ENCODE measurements at regions not wholly inside any gene's neighbourhood (a gene's known extent, or its start where the extent isn't known, plus 50 kb on each side); places are given as distances from the start of the nearest gene placed in this dataset.
"Not testable (repeated sequence)": the region's sequence is repeated elsewhere in the genome, so short reads cannot be mapped to it uniquely, and the experiment has no call there.

DNA sequence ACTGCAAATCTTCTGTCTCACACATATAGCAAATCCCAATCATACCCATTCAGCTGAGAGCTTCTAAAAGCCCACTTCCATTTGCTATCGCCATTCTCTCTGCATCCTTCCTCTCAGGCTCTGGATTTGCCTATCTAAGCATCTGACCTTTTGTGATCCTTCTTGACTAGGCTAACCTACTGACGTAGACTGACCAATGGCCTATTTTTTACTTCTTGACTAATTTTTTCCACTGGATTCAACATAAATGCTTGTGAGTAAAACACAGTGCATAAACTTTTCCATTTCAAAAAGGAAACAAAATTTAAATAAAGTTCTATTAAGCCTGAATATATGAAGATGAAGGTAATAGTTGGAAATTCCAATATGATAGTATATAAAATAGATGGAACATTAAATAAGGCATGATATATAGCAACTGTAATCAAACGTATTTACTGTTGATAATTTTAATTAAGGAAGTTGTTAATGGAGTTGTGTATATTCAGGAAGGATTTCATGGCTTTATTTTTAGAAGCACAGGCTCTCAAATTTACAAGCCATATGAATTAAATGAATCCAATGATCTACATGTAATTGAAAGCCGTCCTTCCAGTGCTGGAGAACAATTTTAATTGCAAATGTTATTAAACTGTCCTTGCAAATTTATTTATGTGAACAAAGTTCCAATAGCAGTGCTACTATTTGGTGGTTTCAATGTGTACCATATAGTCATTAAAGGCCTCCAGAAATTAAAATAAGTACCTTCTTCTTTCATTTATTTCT, 918.4 kb downstream of the SORCS3 start:
- WGBS: 74% methylated on average over 4 of the region's 4 CpGs
- Histone ChIP-seq H3K36me3 (no peaks in the 10 kb centered on the region), H3K4me3 (no peak overlapping the region), H3K9me3 (no peaks in the 10 kb centered on the region), H3K27ac (no peak overlapping the region), H3K4me1 (no peaks in the 10 kb centered on the region), H3K27me3 (no peaks in the 10 kb centered on the region)
- DNase-seq (ENCODE audit: low spot score in 2 of 2): no peak
- TF ChIP-seq, protein P1, sequence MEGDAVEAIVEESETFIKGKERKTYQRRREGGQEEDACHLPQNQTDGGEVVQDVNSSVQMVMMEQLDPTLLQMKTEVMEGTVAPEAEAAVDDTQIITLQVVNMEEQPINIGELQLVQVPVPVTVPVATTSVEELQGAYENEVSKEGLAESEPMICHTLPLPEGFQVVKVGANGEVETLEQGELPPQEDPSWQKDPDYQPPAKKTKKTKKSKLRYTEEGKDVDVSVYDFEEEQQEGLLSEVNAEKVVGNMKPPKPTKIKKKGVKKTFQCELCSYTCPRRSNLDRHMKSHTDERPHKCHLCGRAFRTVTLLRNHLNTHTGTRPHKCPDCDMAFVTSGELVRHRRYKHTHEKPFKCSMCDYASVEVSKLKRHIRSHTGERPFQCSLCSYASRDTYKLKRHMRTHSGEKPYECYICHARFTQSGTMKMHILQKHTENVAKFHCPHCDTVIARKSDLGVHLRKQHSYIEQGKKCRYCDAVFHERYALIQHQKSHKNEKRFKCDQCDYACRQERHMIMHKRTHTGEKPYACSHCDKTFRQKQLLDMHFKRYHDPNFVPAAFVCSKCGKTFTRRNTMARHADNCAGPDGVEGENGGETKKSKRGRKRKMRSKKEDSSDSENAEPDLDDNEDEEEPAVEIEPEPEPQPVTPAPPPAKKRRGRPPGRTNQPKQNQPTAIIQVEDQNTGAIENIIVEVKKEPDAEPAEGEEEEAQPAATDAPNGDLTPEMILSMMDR (IDR thresholded peaks at IDR 0.05): no peak
- TF ChIP-seq POLR2A (IDR thresholded peaks at IDR 0.05): no peak
- no peak for TF ChIP-seq POLR2AphosphoS5 (IDR thresholded peaks at IDR 0.05)
- TF ChIP-seq EP300 (IDR thresholded peaks at IDR 0.05): no peak

DNA sequence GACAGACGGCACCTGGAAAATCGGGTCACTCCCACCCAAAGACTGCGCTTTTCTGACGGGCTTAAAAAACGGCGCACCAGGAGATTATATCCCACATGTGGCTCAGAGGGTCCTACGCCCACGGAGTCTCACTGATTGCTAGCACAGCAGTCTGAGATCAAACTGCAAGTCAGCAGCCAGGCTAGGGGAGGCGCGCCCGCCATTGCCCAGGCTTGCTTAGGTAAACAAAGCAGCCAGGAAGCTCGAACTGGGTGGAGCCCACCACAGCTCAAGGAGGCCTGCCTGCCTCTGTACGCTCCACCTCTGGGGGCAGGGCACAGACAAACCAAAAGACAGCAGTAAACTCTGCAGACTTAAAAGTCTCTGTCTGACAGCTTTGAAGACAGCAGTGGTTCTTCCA, 909.4 kb downstream of the SORCS3 start:
- not testable (repeated sequence) for H3K27me3 ChIP-seq; DNase-seq (ENCODE audit: low spot score in 2 of 2); H3K27ac ChIP-seq; H3K4me1 ChIP-seq; H3K4me3 ChIP-seq; H3K9me3 ChIP-seq; H3K36me3 ChIP-seq
- WGBS: 88% methylated on average over 3 of the region's 13 CpGs

DNA sequence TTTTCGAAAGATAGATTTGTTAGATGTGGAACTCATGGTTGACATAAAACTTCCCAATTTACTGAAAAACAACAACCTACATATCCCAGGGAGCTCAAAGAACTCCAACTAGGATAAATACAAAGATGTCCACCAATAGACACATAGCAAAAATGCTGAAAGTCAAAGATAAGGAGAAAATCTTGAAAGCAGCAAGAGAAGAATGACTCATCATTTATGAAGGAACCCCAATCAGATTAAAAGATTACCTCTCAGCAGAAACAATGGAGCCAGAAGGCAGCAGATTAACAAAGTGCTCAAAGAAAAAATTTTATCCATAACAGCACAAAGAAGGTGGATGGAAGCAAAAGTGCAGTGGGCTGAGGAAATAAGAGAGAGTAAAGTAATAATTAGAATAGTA, 908.6 kb downstream of the SORCS3 start:
- Histone ChIP-seq H3K27ac (no peak overlapping the region), H3K27me3 (no peaks in the 10 kb centered on the region), H3K4me1 (no peaks in the 10 kb centered on the region), H3K4me3 (no peak overlapping the region), H3K36me3 (no peaks in the 10 kb centered on the region), H3K9me3 (no peaks in the 10 kb centered on the region)
- DNase-seq (ENCODE audit: low spot score in 2 of 2): no peak
- TF ChIP-seq EP300 (IDR thresholded peaks at IDR 0.05) (no peak), POLR2AphosphoS5 (IDR thresholded peaks at IDR 0.05) (no peak), POLR2A (IDR thresholded peaks at IDR 0.05) (no peak)
- TF ChIP-seq, protein P1 (IDR thresholded peaks at IDR 0.05): no peak
- WGBS: 91% methylated on average over 1 of the region's 1 CpG

DNA sequence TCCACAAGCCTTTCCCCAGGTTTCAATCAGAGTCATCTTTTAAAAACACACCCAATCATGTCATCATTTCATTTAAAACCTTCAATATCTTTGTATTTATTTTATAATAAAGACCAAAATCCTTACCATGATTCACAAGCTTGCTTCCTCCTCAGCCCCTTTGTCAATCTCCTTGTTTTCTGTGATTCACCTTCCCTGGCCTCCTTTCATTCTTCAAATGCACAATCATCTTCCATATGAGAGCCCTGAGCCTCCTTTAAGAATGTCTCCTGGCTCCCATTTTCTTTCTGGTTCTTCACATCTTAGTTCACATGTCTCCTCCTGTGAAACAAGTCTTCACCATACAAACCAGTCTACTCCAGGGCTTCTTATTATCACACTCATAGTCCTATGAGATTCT, 904.0 kb downstream of the SORCS3 start:
- H3K27me3 ChIP-seq: no peaks in the 10 kb centered on the region
- no peak overlapping the region for H3K27ac ChIP-seq
- no peaks in the 10 kb centered on the region for H3K9me3 ChIP-seq
- no peak for DNase-seq (ENCODE audit: low spot score in 2 of 2)
- TF ChIP-seq POLR2AphosphoS5 (IDR thresholded peaks at IDR 0.05): no peak
- TF ChIP-seq POLR2A (IDR thresholded peaks at IDR 0.05): no peak
- TF ChIP-seq EP300 (IDR thresholded peaks at IDR 0.05): no peak
- TF ChIP-seq, protein P1 (IDR thresholded peaks at IDR 0.05): no peak
- H3K36me3 ChIP-seq: no peaks in the 10 kb centered on the region
- no peaks in the 10 kb centered on the region for H3K4me1 ChIP-seq
- no peak overlapping the region for H3K4me3 ChIP-seq

DNA sequence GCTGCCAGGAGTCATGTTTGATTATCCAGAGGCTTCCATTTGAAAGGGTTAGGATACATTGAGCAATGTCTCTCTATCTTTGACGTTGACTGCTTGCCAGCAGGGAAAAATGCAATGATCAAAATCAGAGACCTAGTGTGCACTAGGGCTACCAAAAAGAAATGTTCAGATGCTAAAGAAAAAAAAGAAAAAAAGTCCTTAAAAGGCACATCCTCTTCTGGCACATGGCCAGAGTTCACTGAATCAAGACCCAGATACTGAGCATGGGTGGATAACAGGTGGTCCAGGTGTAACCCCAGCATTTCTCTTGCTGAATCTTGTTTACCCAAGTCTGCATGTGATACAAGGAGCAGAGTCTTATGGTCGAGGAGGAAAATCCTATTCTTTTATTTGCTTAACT, 899.3 kb downstream of the SORCS3 start:
- Histone ChIP-seq H3K36me3 (no peaks in the 10 kb centered on the region), H3K27ac (no peak overlapping the region), H3K9me3 (no peaks in the 10 kb centered on the region), H3K4me1 (no peaks in the 10 kb centered on the region), H3K27me3 (no peaks in the 10 kb centered on the region), H3K4me3 (no peak overlapping the region)
- WGBS: 57% methylated on average over 2 of the region's 2 CpGs
- TF ChIP-seq EP300 (IDR thresholded peaks at IDR 0.05) (no peak), POLR2AphosphoS5 (IDR thresholded peaks at IDR 0.05) (no peak), POLR2A (IDR thresholded peaks at IDR 0.05) (no peak)
- TF ChIP-seq, protein P1 (IDR thresholded peaks at IDR 0.05): no peak
- DNase-seq (ENCODE audit: low spot score in 2 of 2): no peak

DNA sequence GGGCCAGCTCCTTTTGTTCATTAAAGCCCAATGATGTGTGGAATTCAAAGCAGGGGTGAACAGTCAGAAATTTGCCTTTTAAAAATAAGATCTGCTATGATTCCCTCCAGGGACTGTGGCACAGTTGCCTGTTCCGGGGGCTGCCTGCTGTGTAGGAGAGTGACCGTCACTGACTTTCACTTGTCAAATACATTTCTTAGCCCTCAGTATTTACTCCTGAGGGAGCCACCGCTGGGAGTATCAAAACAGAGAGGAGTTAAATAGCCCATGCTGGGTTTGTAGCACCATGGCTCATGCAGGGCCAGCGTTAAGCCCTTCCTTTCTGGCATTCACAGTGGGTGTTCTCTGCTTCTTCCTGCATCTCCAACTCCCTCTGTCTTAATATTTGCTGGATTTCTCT, 897.8 kb downstream of the SORCS3 start:
- no peak overlapping the region for H3K27ac ChIP-seq
- H3K27me3 ChIP-seq: no peaks in the 10 kb centered on the region
- H3K9me3 ChIP-seq: no peaks in the 10 kb centered on the region
- WGBS: 30% methylated on average over 4 of the region's 4 CpGs
- no peak overlapping the region for H3K4me3 ChIP-seq
- no peaks in the 10 kb centered on the region for H3K4me1 ChIP-seq
- H3K36me3 ChIP-seq: no peaks in the 10 kb centered on the region
- DNase-seq (ENCODE audit: low spot score in 2 of 2): no peak
- TF ChIP-seq, protein P1 (IDR thresholded peaks at IDR 0.05): no peak
- TF ChIP-seq POLR2A (IDR thresholded peaks at IDR 0.05): no peak
- TF ChIP-seq EP300 (IDR thresholded peaks at IDR 0.05): no peak

Measured in suprapubic skin (tissue), 4 donors.